ENCODE measurements at regions not wholly inside any gene's neighbourhood (a gene's known extent, or its start where the extent isn't known, plus 50 kb on each side); places are given as distances from the start of the nearest gene placed in this dataset.

DNA sequence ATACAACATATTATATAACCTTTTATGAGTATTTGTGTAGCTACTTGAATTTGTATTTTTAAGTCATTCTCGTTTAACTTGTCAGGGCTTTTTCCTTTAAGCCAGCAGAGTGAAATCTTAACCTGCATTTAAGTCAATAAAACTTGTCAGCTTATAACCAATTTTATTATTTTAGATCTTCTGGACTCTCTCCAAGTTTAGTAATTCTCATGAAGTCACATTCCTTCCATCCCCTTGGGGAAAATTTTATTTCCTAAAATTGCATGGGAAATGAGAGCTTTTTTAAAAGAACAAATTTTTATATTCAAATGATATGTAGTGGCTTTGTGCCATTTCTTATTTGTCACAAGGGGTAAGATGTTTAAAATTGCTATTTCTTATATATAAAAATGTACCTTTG is 74.0 kb downstream of the SEPTIN7 start:
- 53% methylated on average over 1 of the region's 1 CpG for WGBS (ENCODE audit: missing lambda C conversion rate)
- Histone ChIP-seq H3K27ac (no peak overlapping the region), H3K9me3 (no peaks in the 10 kb centered on the region), H3K4me3 (no peak overlapping the region), H3K4me2 (no peak overlapping the region), H3K4me1 (peaks cover 19% of the 10 kb centered on the region; the same call in 2 of the 3 replicates)
- DNase-seq (ENCODE audit: low read depth in 1 of 2, low spot score in 1 of 2) (no peak), ATAC-seq (no peak), FAIRE-seq (no peak)
- TF ChIP-seq, protein P1, sequence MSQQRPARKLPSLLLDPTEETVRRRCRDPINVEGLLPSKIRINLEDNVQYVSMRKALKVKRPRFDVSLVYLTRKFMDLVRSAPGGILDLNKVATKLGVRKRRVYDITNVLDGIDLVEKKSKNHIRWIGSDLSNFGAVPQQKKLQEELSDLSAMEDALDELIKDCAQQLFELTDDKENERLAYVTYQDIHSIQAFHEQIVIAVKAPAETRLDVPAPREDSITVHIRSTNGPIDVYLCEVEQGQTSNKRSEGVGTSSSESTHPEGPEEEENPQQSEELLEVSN (IDR thresholded peaks at IDR 0.05; ENCODE audit: borderline replicate concordance, low read depth) = no peak
- TF ChIP-seq, protein P2, sequence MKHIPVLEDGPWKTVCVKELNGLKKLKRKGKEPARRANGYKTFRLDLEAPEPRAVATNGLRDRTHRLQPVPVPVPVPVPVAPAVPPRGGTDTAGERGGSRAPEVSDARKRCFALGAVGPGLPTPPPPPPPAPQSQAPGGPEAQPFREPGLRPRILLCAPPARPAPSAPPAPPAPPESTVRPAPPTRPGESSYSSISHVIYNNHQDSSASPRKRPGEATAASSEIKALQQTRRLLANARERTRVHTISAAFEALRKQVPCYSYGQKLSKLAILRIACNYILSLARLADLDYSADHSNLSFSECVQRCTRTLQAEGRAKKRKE (CRISPR knock-in tag; IDR thresholded peaks at IDR 0.05; ENCODE audit: low read depth) = no peak
- TF ChIP-seq NFE2L2 (conservative IDR thresholded peaks at IDR 0.05; ENCODE audit: low read length) (no peak), KDM5A (IDR thresholded peaks at IDR 0.05) (no peak), EHMT2 (IDR thresholded peaks at IDR 0.05; ENCODE audit: low read depth) (no peak), POLR2AphosphoS2 (conservative IDR thresholded peaks at IDR 0.05; ENCODE audit: low read length) (no peak), CEBPB (IDR thresholded peaks at IDR 0.05) (no peak), RFX5 (IDR thresholded peaks at IDR 0.05) (no peak), MAFK (IDR thresholded peaks at IDR 0.05; ENCODE audit: partially characterized antibody) (no peak), FOSL2 (IDR thresholded peaks at IDR 0.05) (no peak), FOSL2 (CRISPR knock-in tag; IDR thresholded peaks at IDR 0.05) (no peak), JUNB (IDR thresholded peaks at IDR 0.05) (no peak), GATA3 (IDR thresholded peaks at IDR 0.05; ENCODE audit: borderline replicate concordance) (no peak)
- POLR2A ChIA-PET = no interaction called here
- CTCF ChIA-PET = no interaction called here

DNA sequence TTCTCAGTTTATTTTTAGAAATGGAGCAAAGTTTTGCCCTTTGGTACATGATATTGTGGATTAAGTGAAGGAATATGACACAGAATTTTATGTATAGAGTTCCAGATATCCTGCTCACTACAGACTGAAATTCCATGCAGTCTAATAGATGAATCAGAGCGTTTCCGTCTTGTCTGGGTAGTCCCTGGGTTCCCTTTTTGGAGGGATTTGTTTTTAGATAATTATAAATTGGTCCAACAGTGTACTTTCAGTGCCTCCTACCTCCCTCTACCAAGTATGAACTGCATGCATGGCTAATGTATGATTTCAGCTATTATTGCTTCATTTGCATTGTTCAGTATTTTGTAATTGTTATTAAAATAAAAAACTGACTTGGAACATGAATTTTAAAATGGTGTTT is 74.4 kb downstream of the SEPTIN7 start:
- Histone ChIP-seq H3K27ac (no peak overlapping the region), H3K4me2 (no peak overlapping the region), H3K9me3 (no peaks in the 10 kb centered on the region), H3K4me1 (peaks cover 19% of the 10 kb centered on the region; the same call in 2 of the 3 replicates), H3K4me3 (no peak overlapping the region)
- POLR2A ChIA-PET = no interaction called here
- CTCF ChIA-PET = no interaction called here
- DNase-seq (ENCODE audit: low read depth in 1 of 2, low spot score in 1 of 2) = no peak
- 61% methylated on average over 2 of the region's 2 CpGs for WGBS (ENCODE audit: missing lambda C conversion rate)
- FAIRE-seq = no peak
- ATAC-seq = no peak
- TF ChIP-seq, protein P3, sequence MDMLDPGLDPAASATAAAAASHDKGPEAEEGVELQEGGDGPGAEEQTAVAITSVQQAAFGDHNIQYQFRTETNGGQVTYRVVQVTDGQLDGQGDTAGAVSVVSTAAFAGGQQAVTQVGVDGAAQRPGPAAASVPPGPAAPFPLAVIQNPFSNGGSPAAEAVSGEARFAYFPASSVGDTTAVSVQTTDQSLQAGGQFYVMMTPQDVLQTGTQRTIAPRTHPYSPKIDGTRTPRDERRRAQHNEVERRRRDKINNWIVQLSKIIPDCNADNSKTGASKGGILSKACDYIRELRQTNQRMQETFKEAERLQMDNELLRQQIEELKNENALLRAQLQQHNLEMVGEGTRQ (IDR thresholded peaks at IDR 0.05) = no peak
- TF ChIP-seq NPAS2 (CRISPR knock-in tag; IDR thresholded peaks at IDR 0.05; ENCODE audit: borderline replicate concordance) (no peak), RAD21 (conservative IDR thresholded peaks at IDR 0.05 in 1 of 2, IDR thresholded peaks at IDR 0.05 in 1 of 2) (no peak), EP300 (IDR thresholded peaks at IDR 0.05) (no peak), EHF (CRISPR knock-in tag; IDR thresholded peaks at IDR 0.05) (no peak), KDM1A (IDR thresholded peaks at IDR 0.05; ENCODE audit: low read depth) (no peak), CHD2 (IDR thresholded peaks at IDR 0.05; ENCODE audit: low read length, partially characterized antibody) (no peak), JUN (IDR thresholded peaks at IDR 0.05) (no peak), ZFP36 (IDR thresholded peaks at IDR 0.05; ENCODE audit: borderline replicate concordance, partially characterized antibody) (no peak), POLR2AphosphoS2 (conservative IDR thresholded peaks at IDR 0.05; ENCODE audit: low read length) (no peak), KDM5A (IDR thresholded peaks at IDR 0.05) (no peak), ESRRA (IDR thresholded peaks at IDR 0.05; ENCODE audit: borderline replicate concordance, low read length) (no peak), MAZ (IDR thresholded peaks at IDR 0.05; ENCODE audit: borderline replicate concordance, low read depth, low read length) (no peak), BHLHE40 (IDR thresholded peaks at IDR 0.05; ENCODE audit: low read depth, low read length) (no peak)
- TF ChIP-seq, protein P1 (IDR thresholded peaks at IDR 0.05; ENCODE audit: borderline replicate concordance, low read depth) = no peak
- TF ChIP-seq, protein P4, sequence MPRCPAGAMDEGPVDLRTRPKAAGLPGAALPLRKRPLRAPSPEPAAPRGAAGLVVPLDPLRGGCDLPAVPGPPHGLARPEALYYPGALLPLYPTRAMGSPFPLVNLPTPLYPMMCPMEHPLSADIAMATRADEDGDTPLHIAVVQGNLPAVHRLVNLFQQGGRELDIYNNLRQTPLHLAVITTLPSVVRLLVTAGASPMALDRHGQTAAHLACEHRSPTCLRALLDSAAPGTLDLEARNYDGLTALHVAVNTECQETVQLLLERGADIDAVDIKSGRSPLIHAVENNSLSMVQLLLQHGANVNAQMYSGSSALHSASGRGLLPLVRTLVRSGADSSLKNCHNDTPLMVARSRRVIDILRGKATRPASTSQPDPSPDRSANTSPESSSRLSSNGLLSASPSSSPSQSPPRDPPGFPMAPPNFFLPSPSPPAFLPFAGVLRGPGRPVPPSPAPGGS (IDR thresholded peaks at IDR 0.05) = no peak
- TF ChIP-seq, protein P5, sequence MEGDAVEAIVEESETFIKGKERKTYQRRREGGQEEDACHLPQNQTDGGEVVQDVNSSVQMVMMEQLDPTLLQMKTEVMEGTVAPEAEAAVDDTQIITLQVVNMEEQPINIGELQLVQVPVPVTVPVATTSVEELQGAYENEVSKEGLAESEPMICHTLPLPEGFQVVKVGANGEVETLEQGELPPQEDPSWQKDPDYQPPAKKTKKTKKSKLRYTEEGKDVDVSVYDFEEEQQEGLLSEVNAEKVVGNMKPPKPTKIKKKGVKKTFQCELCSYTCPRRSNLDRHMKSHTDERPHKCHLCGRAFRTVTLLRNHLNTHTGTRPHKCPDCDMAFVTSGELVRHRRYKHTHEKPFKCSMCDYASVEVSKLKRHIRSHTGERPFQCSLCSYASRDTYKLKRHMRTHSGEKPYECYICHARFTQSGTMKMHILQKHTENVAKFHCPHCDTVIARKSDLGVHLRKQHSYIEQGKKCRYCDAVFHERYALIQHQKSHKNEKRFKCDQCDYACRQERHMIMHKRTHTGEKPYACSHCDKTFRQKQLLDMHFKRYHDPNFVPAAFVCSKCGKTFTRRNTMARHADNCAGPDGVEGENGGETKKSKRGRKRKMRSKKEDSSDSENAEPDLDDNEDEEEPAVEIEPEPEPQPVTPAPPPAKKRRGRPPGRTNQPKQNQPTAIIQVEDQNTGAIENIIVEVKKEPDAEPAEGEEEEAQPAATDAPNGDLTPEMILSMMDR (IDR thresholded peaks at IDR 0.05) = no peak
